SHP77 (cell line): ENCODE measurements at regions not wholly inside any gene's neighbourhood (a gene's known extent, or its start where the extent isn't known, plus 50 kb on each side); places are given as distances from the start of the nearest gene placed in this dataset.

Experiments
- DNase-seq, 2 experiments: peaks; one replicate each; lab custom pipeline; 2025; lab: John Stamatoyannopoulos, UW

DNA sequence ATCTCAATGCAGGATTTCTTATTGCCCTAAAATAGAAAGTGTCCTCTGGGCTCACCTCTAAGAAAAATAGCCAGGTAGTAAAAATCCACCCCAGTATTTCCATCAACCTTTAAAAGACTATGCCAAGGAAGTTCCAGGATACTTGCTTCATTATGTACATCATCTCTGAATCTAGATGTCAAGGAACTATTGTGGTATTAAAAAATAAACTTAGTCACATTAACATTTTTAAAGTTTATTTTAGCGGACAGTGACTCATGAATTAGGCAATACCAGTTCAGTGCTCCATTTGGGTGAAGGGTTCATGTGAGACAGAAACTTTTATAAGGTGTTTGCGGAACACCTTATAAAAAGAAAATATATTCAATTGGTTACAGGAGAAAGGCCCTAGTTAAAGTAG is 209.2 kb downstream of the ADAM29 start:
- no peak for DNase-seq

DNA sequence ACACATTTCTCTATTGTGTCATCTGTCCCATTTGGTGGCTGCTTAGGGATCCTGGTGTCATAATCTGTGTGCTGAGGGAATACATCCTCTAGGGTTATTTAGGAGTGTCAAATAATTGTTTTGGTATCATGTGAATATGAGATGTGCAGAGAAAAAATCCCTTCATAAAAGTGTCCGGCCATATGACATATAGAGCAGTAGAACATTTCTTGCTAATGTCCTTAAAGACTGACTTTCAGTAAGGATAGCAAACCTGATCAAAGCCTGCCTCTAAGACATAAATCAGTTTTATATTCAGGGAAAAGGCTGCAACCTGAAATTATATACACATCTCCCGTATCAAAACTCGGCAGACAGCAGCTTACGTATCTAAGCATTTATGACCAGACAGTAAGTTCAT is 211.6 kb downstream of the ADAM29 start:
- no peak for DNase-seq

DNA sequence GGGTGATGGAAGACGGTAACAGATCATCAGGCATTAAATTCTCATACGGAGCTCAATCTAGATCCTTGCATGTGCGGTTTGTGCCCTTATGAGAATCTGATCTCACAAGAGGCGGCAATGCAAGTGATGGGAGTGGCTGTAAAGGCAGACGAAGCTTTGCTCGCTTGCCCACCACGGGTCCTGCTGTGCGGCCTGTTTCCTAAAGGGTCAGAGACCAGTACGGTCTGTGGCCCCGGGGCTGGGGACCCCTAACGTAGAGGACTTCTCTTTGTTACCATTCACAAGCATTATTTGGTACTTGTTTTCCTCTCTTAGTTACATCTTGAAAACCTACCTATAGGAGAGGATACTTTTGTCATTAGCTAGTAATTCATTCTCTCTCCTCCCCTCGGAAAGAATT is 221.0 kb downstream of the ADAM29 start:
- DNase-seq, result no peak

DNA sequence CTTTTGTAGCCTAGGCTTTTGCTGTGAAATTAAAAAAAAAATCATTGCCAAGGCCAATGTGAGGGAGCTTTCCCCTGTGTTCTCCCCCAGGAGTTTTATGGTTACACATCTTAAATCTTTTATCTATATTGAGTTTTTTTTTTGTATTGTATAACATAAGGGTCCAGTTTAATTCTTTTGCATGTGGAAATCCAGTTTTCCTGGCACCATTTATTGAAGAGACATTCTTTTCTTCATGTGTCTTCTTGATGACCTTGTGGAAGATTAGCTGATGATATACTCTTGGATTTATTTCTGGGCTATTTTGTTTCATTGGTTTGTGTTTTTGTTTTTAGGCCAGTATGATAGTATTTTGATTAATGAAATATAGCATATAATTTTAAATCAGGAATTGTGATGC is 225.0 kb downstream of the ADAM29 start:
- no peak for DNase-seq

DNA sequence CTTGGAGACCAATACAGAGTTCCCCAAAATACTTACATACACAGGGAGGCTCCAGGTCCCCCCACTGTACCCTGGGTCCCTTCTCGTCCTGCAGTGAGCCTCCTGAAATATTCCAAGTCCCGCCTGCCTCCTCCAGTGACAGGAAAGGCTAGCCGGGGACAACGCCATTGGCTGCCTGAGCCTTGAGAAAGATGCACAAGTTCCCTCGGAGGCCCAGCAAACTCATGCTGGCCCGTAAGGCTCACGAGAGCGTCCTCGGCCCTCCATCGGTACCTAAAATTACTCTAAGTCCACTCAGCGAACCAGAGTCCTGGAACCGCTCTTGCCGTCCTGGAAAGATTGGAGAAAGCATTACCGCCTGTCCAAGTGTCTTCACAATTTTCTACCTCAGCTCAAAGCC is 228.6 kb downstream of the ADAM29 start:
- DNase-seq, result no peak

DNA sequence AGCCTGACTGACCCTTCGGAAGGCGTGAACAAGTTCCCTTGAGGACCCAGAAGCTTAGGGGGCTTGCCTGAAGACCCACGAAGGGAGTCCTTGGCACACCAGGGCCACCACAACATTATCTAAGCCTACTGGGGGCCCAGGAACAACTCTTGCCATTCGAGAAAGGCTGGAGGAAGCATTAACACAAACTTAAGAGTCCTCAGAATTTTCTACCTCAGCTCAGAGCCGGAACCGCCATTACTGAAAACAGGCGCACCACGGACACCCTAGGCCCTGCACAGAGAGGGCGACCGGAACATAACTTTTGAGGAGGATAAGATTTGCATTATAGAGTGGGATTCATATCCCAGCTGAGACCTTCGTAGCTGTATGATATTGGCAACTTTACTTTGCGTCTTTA is 229.1 kb downstream of the ADAM29 start:
- no peak for DNase-seq

DNA sequence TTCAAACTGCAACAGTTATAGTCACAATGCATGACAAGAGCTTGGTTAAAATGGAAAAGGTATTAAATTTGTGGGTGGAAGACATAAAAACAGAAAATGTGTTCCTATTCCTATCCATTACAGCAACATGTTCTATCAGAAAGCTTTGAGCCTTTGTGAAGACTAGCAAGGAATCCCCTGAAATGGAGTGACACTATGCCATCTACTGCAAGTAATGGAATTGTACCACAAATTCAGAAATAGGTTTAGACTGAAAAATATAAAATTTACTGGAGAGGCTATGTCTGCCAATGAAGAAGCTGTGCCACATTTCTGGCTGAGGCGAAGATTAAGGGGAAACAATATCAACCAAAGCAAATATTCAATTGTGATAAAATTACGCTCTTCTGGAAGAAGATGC is 247.9 kb downstream of the ADAM29 start:
- no peak for DNase-seq

DNA sequence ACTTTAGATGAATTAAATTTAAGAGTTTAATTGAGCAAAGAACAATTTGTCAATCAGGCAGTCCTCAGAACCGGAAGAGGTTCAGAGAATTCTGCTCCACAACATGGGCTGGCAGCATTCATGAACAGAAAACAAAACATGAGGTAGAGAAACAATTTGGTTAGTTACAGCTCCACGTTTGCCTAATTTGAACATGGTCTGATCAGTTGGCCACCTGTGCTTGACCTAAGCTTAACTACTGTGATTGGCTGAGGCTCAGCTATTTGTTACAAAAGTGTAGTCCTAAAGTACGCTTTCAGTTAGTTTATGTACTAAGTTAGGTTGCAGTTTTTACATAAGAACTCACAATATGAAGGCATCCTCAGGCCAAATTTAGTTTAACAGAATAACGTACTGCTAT is 258.6 kb downstream of the ADAM29 start:
- DNase-seq, result no peak

DNA sequence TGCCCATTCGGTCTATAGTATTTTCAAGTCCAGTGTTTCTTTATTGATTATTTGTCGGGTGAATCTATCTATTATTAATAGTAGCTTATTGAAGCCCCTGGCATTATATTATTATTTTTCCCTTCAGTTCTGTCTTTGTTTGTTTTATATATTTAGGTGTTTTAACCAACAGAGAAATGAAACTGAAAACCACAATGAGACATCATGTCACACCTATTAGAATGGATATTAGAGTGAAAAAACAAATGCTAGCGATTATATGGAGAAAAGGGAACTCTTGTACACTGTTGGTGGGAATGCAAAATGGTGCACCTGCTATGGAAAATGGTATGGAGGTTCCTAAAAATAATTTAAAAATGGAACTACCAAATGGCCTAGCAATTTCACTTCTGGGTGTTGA is 272.5 kb downstream of the ADAM29 start:
- DNase-seq, result no peak

DNA sequence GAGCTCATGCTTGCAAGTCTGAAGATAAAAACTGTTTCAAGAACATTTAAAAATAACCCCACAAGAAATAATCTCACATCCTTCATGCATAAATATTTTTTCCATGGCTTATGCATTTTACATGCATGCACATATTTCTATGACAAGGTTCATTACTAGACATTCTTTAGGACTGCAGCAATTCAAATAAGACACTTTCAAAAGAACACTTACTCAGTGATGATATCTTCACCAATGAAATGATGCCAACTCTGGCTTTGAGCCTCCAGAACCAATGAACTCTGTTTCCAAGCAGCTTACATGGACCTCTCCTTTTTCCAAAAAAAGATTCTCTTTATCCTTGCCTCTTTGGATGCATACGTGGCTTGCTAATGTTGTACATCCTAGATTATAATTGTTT is 279.9 kb downstream of the ADAM29 start:
- no peak for DNase-seq

DNA sequence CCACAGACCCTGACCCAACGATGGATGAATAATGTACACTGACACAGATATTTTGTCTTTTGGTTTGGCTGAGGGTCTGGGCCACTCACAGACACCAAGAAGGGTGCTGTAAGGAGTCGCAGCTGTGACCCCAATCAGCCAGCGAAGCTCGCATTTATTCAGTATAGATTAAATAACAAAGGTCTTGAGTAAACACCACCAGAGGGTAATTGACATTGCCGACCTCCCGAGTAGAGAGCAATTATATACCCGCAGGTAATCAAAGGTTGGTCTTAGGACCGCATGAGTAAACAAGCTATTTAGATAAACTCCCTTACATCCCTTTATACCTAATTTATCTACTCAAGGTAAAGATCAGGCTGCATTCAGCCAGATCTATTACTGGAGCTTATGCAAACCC is 297.1 kb downstream of the ADAM29 start:
- DNase-seq, result no peak

DNA sequence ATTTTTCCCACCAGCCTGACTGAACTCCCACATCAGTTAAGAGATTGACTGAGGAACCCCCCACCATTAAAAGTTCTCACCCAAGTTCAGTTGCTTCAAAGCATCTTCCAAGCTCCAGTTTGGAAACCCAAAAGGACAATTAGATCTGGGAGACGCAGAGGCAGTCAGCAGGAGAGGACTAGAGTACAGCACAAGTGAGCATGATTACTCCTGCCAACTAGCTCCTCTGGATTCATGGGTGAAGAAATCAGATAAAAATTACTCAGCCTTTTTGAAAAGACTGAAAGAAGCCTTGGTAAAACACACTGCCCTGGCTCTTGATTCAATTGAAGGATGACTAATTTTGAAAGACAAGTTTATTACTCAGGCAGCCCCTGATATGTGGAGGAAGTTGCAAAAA is 297.5 kb downstream of the ADAM29 start:
- no peak for DNase-seq

DNA sequence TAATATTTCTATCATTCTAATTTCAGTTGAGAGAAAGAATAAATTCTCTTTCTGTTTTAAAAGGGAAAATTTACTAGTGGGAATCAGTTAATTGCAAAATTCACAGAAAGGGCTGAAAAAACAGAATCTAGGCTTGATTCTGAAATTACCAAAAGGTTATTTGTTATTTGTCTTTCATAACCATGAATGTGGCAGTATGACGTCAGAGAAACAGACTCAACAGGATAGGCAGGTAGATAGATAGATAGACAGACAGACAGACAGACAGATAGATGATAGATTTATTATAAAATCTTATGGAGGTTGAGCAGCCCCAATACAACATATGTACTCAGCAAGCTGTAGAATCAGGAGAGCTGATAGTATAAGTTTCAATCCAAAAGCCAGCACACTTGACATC is 311.0 kb downstream of the ADAM29 start:
- no peak for DNase-seq

DNA sequence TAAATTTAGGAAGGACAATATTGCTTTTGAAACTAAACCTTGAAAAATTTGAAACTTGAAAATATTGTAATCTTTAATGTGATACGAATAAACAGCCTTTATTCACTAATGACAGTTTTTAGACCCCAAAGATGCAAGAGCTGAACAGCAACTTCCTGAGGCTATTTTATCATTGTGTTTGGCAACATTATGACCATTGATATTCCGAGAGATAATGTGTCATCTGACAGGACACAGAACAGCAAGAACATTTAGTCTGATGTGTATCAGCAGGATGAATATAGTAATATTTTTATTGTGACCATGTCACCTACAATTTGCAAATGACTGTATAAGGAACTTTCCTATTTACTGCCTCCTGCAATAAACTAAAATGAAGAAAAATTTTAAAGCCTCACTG is 316.0 kb downstream of the ADAM29 start:
- DNase-seq, result no peak

DNA sequence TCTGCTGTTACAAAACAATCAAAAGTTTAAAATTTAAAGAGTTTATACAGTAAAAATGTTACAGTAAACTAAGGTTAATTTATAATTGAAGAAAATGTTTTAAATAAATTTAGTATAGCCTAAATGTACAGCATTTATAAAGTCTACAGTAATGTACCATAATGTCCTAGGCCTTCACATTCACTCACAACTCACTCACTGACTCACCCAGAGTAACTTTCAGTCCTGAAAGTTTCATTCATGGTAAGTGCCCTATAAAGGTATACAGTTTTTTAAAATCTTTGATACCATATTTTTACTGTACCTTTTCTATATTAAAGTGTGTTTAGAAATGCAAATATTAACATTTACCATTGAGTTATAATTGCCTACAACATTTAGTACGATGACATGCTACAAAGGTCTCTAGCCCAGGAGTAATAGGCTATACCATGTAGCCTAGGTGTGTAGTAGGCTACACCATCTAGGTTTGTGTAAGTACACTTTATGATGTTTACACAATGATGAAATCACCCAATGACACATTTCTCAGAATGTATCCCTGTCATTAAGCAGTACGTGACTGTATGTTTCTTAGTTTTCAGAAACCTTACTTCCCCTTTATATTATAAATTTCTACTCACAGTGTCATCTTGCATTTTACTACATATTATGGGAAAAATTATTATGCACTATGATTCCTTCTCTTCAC is 320.8 kb downstream of the ADAM29 start:
- peak in 1 of 2 experiments; percentile 21 for DNase-seq

DNA sequence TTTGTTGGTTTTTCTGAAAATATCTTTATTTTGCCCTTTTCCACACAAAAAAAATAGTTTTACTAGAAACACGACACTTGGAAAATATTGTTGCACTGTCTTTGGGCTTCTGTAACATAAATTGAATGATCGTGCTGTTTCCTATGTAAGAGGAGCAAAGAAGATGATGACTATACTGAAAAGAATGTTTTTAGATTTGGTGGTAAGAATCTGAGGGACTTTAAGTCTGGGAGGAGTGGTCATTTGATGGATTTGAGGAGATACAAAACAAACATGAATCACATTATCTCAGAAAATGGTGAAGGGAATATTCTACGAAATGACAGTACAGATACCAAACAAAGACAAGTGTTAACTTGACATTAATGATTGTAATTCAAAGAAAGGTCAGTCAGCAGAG is 328.8 kb downstream of the ADAM29 start:
- no peak for DNase-seq

DNA sequence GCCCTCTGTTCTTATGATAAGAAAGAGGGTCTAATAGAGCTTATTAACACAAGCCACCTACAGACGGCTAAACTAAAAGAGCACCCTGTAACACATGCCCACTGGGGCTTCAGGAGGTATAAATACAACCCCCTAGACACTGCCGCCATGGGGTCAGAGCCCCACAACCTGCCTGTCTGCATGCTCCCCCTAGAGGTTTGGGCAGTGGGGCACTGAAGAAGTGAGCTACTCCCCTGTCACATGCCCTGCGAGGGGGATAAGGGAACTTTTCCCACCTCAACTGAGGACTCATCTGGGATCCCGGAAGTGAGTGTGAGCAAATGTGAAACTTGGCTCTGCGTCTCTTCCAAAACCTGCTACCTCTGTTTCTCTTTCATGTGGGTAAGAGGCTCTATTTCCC is 334.5 kb downstream of the ADAM29 start:
- no peak for DNase-seq

DNA sequence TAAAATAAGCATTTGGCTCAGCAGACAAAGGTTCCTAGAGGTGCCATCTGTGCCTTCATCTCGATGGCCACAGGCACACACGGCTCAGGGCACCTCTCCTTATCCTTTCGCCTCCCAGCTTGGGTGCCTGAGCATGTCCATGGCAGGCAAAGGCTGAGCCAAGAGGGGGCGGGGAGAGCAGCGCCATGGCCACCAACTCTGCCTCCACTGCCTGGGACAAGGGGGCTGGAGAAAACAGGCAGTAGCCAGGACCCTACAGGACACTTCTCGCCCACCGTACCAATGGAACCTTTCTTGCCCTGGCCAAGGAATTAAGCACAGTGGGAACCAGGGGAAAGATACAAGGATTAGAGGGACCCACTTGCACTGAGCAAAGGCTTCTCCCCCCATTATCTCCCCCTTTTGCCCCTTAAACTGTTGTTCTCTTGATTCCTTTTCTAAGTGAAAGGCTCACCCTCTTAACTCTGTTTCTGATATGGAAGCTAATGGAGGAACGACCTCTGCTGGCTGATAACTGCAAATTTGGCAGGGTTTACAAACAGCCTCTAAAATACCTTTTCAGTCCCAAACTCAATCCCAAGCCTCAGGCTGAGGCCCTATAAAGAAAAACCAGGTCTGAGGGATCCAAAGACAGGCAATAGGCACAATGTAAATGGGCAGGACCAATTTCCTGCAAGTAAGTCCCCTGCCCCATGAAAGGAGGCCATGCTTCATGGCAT is 335.2 kb downstream of the ADAM29 start:
- peak in 1 of 2 experiments; percentile 8 for DNase-seq

DNA sequence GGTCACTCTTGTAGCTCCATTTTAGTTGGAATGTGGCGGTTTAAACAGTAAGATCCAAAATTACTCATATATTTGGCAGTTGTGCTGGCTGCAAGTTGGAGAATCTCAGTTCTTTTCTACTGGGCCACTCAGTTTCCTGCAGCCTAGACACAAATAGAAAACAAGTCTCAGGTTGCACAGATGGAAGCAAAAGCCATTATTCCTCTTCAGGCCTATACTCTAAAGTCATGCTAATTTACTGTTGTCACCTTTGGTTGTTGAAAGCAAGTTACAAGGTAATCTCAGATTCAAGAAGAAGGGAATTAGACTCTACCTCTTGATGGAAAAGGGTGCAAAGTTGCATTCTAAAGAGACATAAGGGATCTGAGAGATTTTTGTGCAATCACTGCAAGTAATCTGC is 345.4 kb downstream of the ADAM29 start:
- no peak for DNase-seq

DNA sequence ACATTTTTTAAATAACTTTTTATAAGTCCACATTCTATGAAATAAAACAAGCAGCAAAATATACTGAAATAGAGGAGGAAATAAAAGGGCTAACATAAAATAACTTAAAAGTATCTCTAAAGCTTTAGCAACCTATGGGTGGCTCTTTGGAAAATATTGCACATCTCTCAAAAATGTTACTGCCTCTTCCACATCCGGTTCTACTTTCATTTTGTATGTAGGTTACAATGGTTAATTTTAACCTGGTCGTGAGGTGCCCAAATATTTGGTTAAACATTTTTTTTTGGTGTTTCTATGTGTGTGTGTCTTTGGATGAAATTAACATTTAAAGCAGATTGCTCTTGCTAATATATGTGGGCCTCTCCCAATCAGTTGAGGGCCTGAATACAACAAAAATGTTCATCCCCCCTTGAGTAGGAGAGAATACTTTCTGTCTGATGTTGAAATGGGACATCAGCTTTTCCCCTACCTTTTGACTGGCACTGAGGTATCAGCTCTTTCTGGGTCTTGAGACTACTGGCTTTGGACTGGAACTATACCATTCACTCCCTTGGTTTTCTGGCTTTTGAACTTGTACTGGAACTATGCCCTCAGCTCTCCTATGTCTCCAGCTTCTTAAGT is 353.0 kb downstream of the ADAM29 start:
- no peak for DNase-seq

DNA sequence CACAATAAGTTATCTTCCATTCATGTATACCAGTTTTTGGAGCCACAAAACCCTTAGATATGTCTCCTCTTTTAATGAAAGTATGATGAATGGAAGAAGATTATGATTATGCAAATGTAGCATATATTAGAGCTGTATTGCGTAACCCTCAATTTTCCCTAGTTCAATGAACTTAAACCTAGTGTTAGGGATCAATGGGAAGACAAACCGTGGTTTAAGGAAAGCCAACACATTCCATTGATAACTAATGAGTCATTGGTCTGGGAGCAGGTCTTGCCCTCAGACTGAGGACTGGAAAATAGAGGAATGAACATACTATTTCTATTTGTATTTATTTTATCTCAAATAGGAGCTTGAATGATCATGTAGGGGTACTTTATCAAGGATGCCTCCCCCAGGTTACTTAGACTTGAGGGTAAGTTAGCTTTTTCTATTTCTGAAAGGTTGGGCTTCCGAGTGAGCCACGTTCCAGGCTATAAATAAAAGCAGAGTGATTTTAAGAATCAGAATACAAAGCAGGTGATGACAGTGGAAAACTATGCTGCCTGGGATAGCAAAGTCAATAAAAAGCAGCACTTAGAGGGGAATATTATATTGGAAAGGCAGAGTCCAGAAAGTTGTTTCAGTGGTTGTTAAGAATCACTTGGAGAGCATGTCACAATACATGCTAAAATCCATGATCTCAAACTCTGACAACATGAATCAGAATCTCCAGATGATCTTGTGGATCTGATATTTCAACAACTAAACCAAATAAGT is 356.0 kb downstream of the ADAM29 start:
- DNase-seq, result no peak

DNA sequence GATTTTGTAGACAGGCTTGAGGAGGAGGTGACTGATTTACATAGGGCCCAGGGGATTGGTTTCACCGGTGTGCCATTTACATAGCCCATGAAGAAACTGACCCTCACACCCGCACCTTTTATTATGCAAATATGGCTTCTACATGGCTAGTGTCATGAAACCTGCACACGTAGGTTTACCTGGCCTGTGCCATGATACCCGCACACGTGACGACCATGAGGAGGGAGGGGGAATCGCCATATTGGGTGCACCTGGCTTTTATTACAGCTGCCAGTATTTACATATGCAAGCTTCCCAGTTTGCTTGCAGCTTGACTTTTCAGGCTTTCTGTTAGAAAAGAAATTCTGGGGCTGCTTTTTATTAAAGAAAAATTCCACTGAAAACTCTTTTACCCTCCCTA is 359.7 kb downstream of the ADAM29 start:
- DNase-seq, result no peak

DNA sequence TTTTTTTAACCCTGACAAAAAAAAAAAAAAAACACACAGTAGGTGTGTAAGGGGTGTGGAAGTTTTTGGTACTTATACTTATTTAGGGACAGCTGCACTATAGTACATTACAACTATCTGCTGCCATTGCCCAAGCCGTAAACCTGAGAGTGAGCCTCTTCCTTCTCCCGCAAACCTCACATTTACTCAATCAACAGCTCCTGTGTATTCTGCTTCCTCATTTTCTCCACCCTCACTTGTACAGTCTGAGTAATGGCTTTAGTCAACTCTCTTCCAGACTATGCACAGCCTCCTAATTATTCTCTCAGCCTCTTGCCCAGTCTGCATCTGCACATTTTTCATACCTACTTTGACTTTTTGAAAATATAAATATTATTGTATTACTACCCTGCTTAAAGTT is 362.0 kb downstream of the ADAM29 start:
- no peak for DNase-seq
